GM23338 (cell line): ENCODE measurements at regions not wholly inside any gene's neighbourhood (a gene's known extent, or its start where the extent isn't known, plus 50 kb on each side); places are given as distances from the start of the nearest gene placed in this dataset.

ENCODE experiments used
- ATAC-seq: fragments of 200-7000 bp; cut with Tn5 transposase; 3 replicates; pipeline ENCODE4 v1.9.1; 2020
- DNase-seq: peaks from one replicate; pipeline ENCODE4 v3.0.0-alpha.2; 2015; ENCODE audit warnings: low spot score
- H2AFZ ChIP-seq: fragments of 200-600 bp; sonication (generic); 2 replicates; pipeline ENCODE4 v1.8.0; 2016; ENCODE audit warnings: antibody characterized with exemption, mild to moderate bottlenecking, moderate library complexity
- H3F3A ChIP-seq: fragments of 200-600 bp; sonication (generic); replicated peaks from 2 replicates; pipeline ENCODE4 v1.8.0; 2017; ENCODE audit warnings: antibody characterized with exemption, mixed run types, low read depth
- H3K27ac ChIP-seq: fragments of 200-600 bp; sonication (generic); 2 replicates; pipeline ENCODE4 v1.6.1; 2016; ENCODE audit warnings: low read depth
- H3K27me3 ChIP-seq: fragments of 200-600 bp; sonication (generic); 2 replicates; pipeline ENCODE4 v1.8.0; 2016; ENCODE audit warnings: mild to moderate bottlenecking, mixed run types, moderate library complexity; ENCODE audit not compliant: insufficient read depth
- H3K36me3 ChIP-seq: fragments of 200-600 bp; sonication (generic); 2 replicates; pipeline ENCODE4 v1.8.0; 2016; ENCODE audit warnings: mild to moderate bottlenecking; ENCODE audit not compliant: insufficient read depth
- H3K4me1 ChIP-seq: fragments of 200-600 bp; sonication (generic); 2 replicates; pipeline ENCODE4 v1.8.0; 2016; ENCODE audit warnings: mild to moderate bottlenecking, moderate library complexity; ENCODE audit not compliant: insufficient read depth
- H3K4me2 ChIP-seq: fragments of 200-600 bp; sonication (generic); 2 replicates; pipeline ENCODE4 v1.7.1; 2017; ENCODE audit warnings: mixed run types
- H3K4me3 ChIP-seq: fragments of 200-600 bp; sonication (generic); 2 replicates; pipeline ENCODE4 v1.6.1; 2016; ENCODE audit warnings: mixed run types
- H3K79me2 ChIP-seq: fragments of 200-600 bp; sonication (generic); replicated peaks from 2 replicates; pipeline ENCODE4 v1.8.0; 2017; ENCODE audit warnings: mild to moderate bottlenecking; ENCODE audit not compliant: insufficient read depth
- H3K9me2 ChIP-seq: fragments of 200-600 bp; sonication (generic); 2 replicates; pipeline ENCODE4 v1.8.0; 2017; ENCODE audit not compliant: insufficient read depth
- H4K20me1 ChIP-seq: fragments of 200-600 bp; sonication (generic); replicated peaks from 2 replicates; pipeline ENCODE4 v1.8.0; 2017; ENCODE audit warnings: mild to moderate bottlenecking; ENCODE audit not compliant: insufficient read depth
- H3K27ac Mint-ChIP-seq: 2 replicates; pipeline ENCODE4 v1.8.0; 2020; ENCODE audit warnings: inconsistent platforms, mild to moderate bottlenecking, moderate library complexity, mixed read lengths
- H3K27me3 Mint-ChIP-seq: 3 replicates; pipeline ENCODE4 v1.8.0; 2022; ENCODE audit warnings: low read depth, mild to moderate bottlenecking, moderate library complexity, mixed read lengths, inconsistent platforms; ENCODE audit not compliant: insufficient read depth, poor library complexity
- H3K36me3 Mint-ChIP-seq: 3 replicates; pipeline ENCODE4 v1.8.0; 2021; ENCODE audit warnings: low read depth, mild to moderate bottlenecking, inconsistent platforms, moderate library complexity, mixed read lengths
- H3K4me1 Mint-ChIP-seq: 3 replicates; pipeline ENCODE4 v1.8.0; 2020; ENCODE audit warnings: mild to moderate bottlenecking, inconsistent platforms, mixed read lengths
- H3K4me3 Mint-ChIP-seq: 3 replicates; pipeline ENCODE4 v1.8.0; 2021; ENCODE audit warnings: moderate library complexity, mild to moderate bottlenecking, inconsistent platforms, mixed read lengths
- H3K9me3 Mint-ChIP-seq: 3 replicates; pipeline ENCODE4 v1.8.0; 2020; ENCODE audit warnings: moderate library complexity, mild to moderate bottlenecking, inconsistent platforms, mixed read lengths
- CREB1 ChIP-seq: fragments of 250-450 bp; sonication (Bioruptor Pico); IDR thresholded peaks from 2 replicates; pipeline ENCODE4 v1.5.0; 2020; ENCODE audit warnings: low read depth, mild to moderate bottlenecking, moderate library complexity
- EZH2 ChIP-seq: fragments of 200-600 bp; sonication (generic); IDR thresholded peaks from one replicate; pipeline ENCODE4 v1.8.0; 2017; ENCODE audit warnings: antibody characterized with exemption, mild to moderate bottlenecking, low read depth; ENCODE audit not compliant: unreplicated experiment
- EZH2phosphoT487 ChIP-seq: fragments of 200-600 bp; sonication (generic); IDR thresholded peaks from one replicate; pipeline ENCODE4 v1.8.1; 2018; ENCODE audit warnings: antibody characterized with exemption; ENCODE audit not compliant: unreplicated experiment
- JUNB ChIP-seq: IDR thresholded peaks from one replicate; pipeline ENCODE4 v1.6.1; 2016; ENCODE audit warnings: antibody characterized with exemption; ENCODE audit not compliant: unreplicated experiment
- NANOG ChIP-seq: IDR thresholded peaks from 2 replicates; pipeline ENCODE4 v1.6.1; 2016; ENCODE audit warnings: antibody characterized with exemption, borderline replicate concordance
- POLR2AphosphoS5 ChIP-seq: IDR thresholded peaks from 2 replicates; pipeline ENCODE4 v1.6.1; 2016; ENCODE audit warnings: antibody characterized with exemption, low read depth
- STAT1 ChIP-seq: IDR thresholded peaks from one replicate; pipeline ENCODE4 v1.6.1; 2016; ENCODE audit warnings: antibody characterized with exemption; ENCODE audit not compliant: unreplicated experiment
- ZNF114 ChIP-seq: fragments of 250-450 bp; sonication (Bioruptor Pico); IDR thresholded peaks from 2 replicates; pipeline ENCODE4 v1.5.0; 2020; ENCODE audit warnings: mild to moderate bottlenecking, moderate library complexity
- ZNF331 ChIP-seq: fragments of 250-450 bp; sonication (Bioruptor Pico); IDR thresholded peaks from 2 replicates; pipeline ENCODE4 v1.5.0; 2020; ENCODE audit warnings: low read depth, mild to moderate bottlenecking, moderate library complexity
- TF ChIP-seq, protein P1 (sequence below): IDR thresholded peaks from one replicate; pipeline ENCODE4 v1.6.1; 2018; ENCODE audit warnings: antibody characterized with exemption; ENCODE audit not compliant: unreplicated experiment
- TF ChIP-seq, protein P2 (sequence below), 2 experiments: fragments of 200-600 bp in 1 of 2; sonication (generic) in 1 of 2; conservative IDR thresholded peaks; 2 replicates each; pipeline versions ENCODE4 v1.5.1 to v1.6.1; 2016 to 2017; ENCODE audit warnings: antibody characterized with exemption in 2 of 2, low read depth in 2 of 2, mild to moderate bottlenecking in 2 of 2, moderate library complexity in 1 of 2
- TF ChIP-seq, protein P3 (sequence below): fragments of 250-450 bp; sonication (Bioruptor Pico); IDR thresholded peaks from 2 replicates; pipeline ENCODE4 v1.5.0; 2020; ENCODE audit warnings: mild to moderate bottlenecking, moderate library complexity
- TF ChIP-seq, protein P4 (sequence below): IDR thresholded peaks from 2 replicates; pipeline ENCODE4 v1.6.1; 2016; ENCODE audit warnings: antibody characterized with exemption

- Histone ChIP-seq H3K4me2 (no peak overlapping the region), H3K79me2 (no peaks in the 10 kb centered on the region), H3F3A (no peaks in the 10 kb centered on the region), H3K4me1 (no peaks in the 10 kb centered on the region), H3K4me3 (no peak overlapping the region), H3K9me2 (no peaks in the 10 kb centered on the region), H3K27ac (no peak overlapping the region), H3K27me3 (no peaks in the 10 kb centered on the region), H2AFZ (peak overlapping the region; percentile 24; the same call in 1 of the 2 replicates), H4K20me1 (no peaks in the 10 kb centered on the region), H3K36me3 (no peaks in the 10 kb centered on the region)
- H3K36me3 Mint-ChIP-seq = no peaks in the 10 kb centered on the region
- TF ChIP-seq, protein P1, sequence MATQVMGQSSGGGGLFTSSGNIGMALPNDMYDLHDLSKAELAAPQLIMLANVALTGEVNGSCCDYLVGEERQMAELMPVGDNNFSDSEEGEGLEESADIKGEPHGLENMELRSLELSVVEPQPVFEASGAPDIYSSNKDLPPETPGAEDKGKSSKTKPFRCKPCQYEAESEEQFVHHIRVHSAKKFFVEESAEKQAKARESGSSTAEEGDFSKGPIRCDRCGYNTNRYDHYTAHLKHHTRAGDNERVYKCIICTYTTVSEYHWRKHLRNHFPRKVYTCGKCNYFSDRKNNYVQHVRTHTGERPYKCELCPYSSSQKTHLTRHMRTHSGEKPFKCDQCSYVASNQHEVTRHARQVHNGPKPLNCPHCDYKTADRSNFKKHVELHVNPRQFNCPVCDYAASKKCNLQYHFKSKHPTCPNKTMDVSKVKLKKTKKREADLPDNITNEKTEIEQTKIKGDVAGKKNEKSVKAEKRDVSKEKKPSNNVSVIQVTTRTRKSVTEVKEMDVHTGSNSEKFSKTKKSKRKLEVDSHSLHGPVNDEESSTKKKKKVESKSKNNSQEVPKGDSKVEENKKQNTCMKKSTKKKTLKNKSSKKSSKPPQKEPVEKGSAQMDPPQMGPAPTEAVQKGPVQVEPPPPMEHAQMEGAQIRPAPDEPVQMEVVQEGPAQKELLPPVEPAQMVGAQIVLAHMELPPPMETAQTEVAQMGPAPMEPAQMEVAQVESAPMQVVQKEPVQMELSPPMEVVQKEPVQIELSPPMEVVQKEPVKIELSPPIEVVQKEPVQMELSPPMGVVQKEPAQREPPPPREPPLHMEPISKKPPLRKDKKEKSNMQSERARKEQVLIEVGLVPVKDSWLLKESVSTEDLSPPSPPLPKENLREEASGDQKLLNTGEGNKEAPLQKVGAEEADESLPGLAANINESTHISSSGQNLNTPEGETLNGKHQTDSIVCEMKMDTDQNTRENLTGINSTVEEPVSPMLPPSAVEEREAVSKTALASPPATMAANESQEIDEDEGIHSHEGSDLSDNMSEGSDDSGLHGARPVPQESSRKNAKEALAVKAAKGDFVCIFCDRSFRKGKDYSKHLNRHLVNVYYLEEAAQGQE = no peak
- TF ChIP-seq, protein P2, sequence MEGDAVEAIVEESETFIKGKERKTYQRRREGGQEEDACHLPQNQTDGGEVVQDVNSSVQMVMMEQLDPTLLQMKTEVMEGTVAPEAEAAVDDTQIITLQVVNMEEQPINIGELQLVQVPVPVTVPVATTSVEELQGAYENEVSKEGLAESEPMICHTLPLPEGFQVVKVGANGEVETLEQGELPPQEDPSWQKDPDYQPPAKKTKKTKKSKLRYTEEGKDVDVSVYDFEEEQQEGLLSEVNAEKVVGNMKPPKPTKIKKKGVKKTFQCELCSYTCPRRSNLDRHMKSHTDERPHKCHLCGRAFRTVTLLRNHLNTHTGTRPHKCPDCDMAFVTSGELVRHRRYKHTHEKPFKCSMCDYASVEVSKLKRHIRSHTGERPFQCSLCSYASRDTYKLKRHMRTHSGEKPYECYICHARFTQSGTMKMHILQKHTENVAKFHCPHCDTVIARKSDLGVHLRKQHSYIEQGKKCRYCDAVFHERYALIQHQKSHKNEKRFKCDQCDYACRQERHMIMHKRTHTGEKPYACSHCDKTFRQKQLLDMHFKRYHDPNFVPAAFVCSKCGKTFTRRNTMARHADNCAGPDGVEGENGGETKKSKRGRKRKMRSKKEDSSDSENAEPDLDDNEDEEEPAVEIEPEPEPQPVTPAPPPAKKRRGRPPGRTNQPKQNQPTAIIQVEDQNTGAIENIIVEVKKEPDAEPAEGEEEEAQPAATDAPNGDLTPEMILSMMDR (conservative IDR thresholded peaks at IDR 0.05; ENCODE audit: low read depth in 2 of 2) = no peak
- TF ChIP-seq ZNF331 (CRISPR knock-in tag) (no peak), ZNF114 (CRISPR knock-in tag) (no peak), CREB1 (CRISPR knock-in tag) (no peak), POLR2AphosphoS5 (no peak), EZH2 (no peak), NANOG (no peak), STAT1 (no peak), EZH2phosphoT487 (no peak), JUNB (no peak)
- TF ChIP-seq, protein P3, sequence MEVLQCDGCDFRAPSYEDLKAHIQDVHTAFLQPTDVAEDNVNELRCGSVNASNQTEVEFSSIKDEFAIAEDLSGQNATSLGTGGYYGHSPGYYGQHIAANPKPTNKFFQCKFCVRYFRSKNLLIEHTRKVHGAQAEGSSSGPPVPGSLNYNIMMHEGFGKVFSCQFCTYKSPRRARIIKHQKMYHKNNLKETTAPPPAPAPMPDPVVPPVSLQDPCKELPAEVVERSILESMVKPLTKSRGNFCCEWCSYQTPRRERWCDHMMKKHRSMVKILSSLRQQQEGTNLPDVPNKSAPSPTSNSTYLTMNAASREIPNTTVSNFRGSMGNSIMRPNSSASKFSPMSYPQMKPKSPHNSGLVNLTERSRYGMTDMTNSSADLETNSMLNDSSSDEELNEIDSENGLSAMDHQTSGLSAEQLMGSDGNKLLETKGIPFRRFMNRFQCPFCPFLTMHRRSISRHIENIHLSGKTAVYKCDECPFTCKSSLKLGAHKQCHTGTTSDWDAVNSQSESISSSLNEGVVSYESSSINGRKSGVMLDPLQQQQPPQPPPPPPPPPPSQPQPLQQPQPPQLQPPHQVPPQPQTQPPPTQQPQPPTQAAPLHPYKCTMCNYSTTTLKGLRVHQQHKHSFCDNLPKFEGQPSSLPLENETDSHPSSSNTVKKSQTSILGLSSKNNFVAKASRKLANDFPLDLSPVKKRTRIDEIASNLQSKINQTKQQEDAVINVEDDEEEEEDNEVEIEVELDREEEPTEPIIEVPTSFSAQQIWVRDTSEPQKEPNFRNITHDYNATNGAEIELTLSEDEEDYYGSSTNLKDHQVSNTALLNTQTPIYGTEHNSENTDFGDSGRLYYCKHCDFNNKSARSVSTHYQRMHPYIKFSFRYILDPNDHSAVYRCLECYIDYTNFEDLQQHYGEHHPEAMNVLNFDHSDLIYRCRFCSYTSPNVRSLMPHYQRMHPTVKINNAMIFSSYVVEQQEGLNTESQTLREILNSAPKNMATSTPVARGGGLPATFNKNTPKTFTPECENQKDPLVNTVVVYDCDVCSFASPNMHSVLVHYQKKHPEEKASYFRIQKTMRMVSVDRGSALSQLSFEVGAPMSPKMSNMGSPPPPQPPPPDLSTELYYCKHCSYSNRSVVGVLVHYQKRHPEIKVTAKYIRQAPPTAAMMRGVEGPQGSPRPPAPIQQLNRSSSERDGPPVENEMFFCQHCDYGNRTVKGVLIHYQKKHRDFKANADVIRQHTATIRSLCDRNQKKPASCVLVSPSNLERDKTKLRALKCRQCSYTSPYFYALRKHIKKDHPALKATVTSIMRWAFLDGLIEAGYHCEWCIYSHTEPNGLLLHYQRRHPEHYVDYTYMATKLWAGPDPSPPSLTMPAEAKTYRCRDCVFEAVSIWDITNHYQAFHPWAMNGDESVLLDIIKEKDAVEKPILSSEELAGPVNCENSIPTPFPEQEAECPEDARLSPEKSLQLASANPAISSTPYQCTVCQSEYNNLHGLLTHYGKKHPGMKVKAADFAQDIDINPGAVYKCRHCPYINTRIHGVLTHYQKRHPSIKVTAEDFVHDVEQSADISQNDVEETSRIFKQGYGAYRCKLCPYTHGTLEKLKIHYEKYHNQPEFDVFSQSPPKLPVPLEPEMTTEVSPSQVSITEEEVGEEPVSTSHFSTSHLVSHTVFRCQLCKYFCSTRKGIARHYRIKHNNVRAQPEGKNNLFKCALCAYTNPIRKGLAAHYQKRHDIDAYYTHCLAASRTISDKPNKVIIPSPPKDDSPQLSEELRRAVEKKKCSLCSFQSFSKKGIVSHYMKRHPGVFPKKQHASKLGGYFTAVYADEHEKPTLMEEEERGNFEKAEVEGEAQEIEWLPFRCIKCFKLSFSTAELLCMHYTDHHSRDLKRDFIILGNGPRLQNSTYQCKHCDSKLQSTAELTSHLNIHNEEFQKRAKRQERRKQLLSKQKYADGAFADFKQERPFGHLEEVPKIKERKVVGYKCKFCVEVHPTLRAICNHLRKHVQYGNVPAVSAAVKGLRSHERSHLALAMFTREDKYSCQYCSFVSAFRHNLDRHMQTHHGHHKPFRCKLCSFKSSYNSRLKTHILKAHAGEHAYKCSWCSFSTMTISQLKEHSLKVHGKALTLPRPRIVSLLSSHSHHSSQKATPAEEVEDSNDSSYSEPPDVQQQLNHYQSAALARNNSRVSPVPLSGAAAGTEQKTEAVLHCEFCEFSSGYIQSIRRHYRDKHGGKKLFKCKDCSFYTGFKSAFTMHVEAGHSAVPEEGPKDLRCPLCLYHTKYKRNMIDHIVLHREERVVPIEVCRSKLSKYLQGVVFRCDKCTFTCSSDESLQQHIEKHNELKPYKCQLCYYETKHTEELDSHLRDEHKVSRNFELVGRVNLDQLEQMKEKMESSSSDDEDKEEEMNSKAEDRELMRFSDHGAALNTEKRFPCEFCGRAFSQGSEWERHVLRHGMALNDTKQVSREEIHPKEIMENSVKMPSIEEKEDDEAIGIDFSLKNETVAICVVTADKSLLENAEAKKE (CRISPR knock-in tag) = no peak
- TF ChIP-seq, protein P4, sequence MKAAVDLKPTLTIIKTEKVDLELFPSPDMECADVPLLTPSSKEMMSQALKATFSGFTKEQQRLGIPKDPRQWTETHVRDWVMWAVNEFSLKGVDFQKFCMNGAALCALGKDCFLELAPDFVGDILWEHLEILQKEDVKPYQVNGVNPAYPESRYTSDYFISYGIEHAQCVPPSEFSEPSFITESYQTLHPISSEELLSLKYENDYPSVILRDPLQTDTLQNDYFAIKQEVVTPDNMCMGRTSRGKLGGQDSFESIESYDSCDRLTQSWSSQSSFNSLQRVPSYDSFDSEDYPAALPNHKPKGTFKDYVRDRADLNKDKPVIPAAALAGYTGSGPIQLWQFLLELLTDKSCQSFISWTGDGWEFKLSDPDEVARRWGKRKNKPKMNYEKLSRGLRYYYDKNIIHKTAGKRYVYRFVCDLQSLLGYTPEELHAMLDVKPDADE = no peak
- ATAC-seq = no peak
- no peaks in the 10 kb centered on the region for H3K4me1 Mint-ChIP-seq
- H3K27ac Mint-ChIP-seq = no peak overlapping the region
- no peaks in the 10 kb centered on the region for H3K9me3 Mint-ChIP-seq
- H3K4me3 Mint-ChIP-seq = no peak overlapping the region
- H3K27me3 Mint-ChIP-seq = peaks cover 3% of the 10 kb centered on the region
- DNase-seq = no peak
Measured at GRCh38 chr5:99605904-99606303, 677.1 kb upstream of the CHD1 start.
